ENCODE measurements at regions not wholly inside any gene's neighbourhood (a gene's known extent, or its start where the extent isn't known, plus 50 kb on each side); places are given as distances from the start of the nearest gene placed in this dataset.

DNA sequence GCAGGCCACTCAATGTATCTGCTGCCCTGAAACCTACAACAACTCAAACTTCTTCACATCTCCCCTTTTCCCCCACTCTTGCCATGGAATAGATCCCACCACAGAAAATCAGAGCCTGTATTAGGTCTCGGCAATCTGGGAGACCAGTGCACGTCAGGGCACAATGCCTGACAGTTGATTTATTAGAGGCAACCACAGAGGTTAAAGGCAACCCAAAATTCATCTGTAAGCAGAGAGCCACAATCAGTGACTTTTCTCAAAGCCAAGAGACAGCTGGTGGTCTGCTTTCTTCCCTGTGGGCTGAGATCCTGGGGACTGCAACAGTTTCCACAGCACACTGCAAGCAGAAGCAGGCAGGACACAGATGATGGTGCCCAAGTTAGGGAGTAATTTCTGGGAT lies 169.0 kb upstream of the NTF3 start:
- TF ChIP-seq, protein P1, sequence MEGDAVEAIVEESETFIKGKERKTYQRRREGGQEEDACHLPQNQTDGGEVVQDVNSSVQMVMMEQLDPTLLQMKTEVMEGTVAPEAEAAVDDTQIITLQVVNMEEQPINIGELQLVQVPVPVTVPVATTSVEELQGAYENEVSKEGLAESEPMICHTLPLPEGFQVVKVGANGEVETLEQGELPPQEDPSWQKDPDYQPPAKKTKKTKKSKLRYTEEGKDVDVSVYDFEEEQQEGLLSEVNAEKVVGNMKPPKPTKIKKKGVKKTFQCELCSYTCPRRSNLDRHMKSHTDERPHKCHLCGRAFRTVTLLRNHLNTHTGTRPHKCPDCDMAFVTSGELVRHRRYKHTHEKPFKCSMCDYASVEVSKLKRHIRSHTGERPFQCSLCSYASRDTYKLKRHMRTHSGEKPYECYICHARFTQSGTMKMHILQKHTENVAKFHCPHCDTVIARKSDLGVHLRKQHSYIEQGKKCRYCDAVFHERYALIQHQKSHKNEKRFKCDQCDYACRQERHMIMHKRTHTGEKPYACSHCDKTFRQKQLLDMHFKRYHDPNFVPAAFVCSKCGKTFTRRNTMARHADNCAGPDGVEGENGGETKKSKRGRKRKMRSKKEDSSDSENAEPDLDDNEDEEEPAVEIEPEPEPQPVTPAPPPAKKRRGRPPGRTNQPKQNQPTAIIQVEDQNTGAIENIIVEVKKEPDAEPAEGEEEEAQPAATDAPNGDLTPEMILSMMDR (IDR thresholded peaks at IDR 0.05), result no peak
- no peak for TF ChIP-seq EP300 (IDR thresholded peaks at IDR 0.05)

All from stomach (tissue), 4 donors.